ENCODE measurements at regions not wholly inside any gene's neighbourhood (a gene's known extent, or its start where the extent isn't known, plus 50 kb on each side); places are given as distances from the start of the nearest gene placed in this dataset.

GRCh38 chr20:60894091-60894490, 358.0 kb upstream of the CDH4 start:
- CTCF ChIA-PET: interaction anchor here (1.1 to 1.4 kb wide), 2 partner anchors 13 to 20 kb away, joined by 3 to 4 read pairs; no protein-coding TSS in a partner anchor
- DNase-seq (ENCODE audit: extremely low spot score): no peak
- TF ChIP-seq CTCF (IDR thresholded peaks at IDR 0.05; ENCODE audit: control extremely low read depth, extremely low read depth, low read depth, missing control alignments): no peak
- POLR2A ChIA-PET: no interaction called here

GRCh38 chr20:60895363-60896079, 356.5 kb upstream of the CDH4 start:
- POLR2A ChIA-PET: no interaction called here
- CTCF ChIA-PET: no interaction called here
- no peak for DNase-seq (ENCODE audit: extremely low spot score)
- no peak for TF ChIP-seq CTCF (IDR thresholded peaks at IDR 0.05; ENCODE audit: control extremely low read depth, extremely low read depth, low read depth, missing control alignments)

GRCh38 chr20:60897976-60898375, 354.1 kb upstream of the CDH4 start:
- POLR2A ChIA-PET: no interaction called here
- CTCF ChIA-PET: no interaction called here
- no peak for TF ChIP-seq CTCF (IDR thresholded peaks at IDR 0.05; ENCODE audit: control extremely low read depth, extremely low read depth, low read depth, missing control alignments)
- DNase-seq (ENCODE audit: extremely low spot score): no peak

GRCh38 chr20:60899320-60899719, 352.7 kb upstream of the CDH4 start:
- DNase-seq (ENCODE audit: extremely low spot score): no peak
- TF ChIP-seq CTCF (IDR thresholded peaks at IDR 0.05; ENCODE audit: control extremely low read depth, extremely low read depth, low read depth, missing control alignments): no peak
- ChIA-PET CTCF (no interaction called here), POLR2A (no interaction called here)

- CTCF ChIA-PET: no interaction called here
- DNase-seq (ENCODE audit: extremely low spot score): no peak
- POLR2A ChIA-PET: no interaction called here
- TF ChIP-seq CTCF (IDR thresholded peaks at IDR 0.05; ENCODE audit: control extremely low read depth, extremely low read depth, low read depth, missing control alignments): no peak
Observed at GRCh38 chr20:60900618-60901017, 351.4 kb upstream of the CDH4 start.

GRCh38 chr20:60901831-60902230, 350.2 kb upstream of the CDH4 start:
- POLR2A ChIA-PET: no interaction called here
- CTCF ChIA-PET: interaction anchor here (1.0 kb wide), 1 partner anchor 9 kb away, joined by 3 read pairs; no protein-coding TSS in a partner anchor
- TF ChIP-seq CTCF (IDR thresholded peaks at IDR 0.05; ENCODE audit: control extremely low read depth, extremely low read depth, low read depth, missing control alignments): no peak
- no peak for DNase-seq (ENCODE audit: extremely low spot score)
